OCI-LY1 (cell line): ENCODE measurements at regions not wholly inside any gene's neighbourhood (a gene's known extent, or its start where the extent isn't known, plus 50 kb on each side); places are given as distances from the start of the nearest gene placed in this dataset.

Experiments used
- EZH2 ChIP-seq: fragments of 200-600 bp; sonication (generic), shearing (Covaris generic); IDR thresholded peaks from 2 replicates; pipeline ENCODE4 v1.8.0; 2017; ENCODE audit warnings: borderline replicate concordance, mixed run types, mild to moderate bottlenecking, antibody characterized with exemption, low read length, moderate library complexity, mixed read lengths
- TF ChIP-seq, protein P1 (sequence below): fragments of 200-600 bp; sonication (generic), shearing (Covaris generic); IDR thresholded peaks from 2 replicates; pipeline ENCODE4 v1.5.1; 2017; ENCODE audit warnings: mild to moderate bottlenecking, antibody characterized with exemption, low read length, moderate library complexity, mixed read lengths

DNA sequence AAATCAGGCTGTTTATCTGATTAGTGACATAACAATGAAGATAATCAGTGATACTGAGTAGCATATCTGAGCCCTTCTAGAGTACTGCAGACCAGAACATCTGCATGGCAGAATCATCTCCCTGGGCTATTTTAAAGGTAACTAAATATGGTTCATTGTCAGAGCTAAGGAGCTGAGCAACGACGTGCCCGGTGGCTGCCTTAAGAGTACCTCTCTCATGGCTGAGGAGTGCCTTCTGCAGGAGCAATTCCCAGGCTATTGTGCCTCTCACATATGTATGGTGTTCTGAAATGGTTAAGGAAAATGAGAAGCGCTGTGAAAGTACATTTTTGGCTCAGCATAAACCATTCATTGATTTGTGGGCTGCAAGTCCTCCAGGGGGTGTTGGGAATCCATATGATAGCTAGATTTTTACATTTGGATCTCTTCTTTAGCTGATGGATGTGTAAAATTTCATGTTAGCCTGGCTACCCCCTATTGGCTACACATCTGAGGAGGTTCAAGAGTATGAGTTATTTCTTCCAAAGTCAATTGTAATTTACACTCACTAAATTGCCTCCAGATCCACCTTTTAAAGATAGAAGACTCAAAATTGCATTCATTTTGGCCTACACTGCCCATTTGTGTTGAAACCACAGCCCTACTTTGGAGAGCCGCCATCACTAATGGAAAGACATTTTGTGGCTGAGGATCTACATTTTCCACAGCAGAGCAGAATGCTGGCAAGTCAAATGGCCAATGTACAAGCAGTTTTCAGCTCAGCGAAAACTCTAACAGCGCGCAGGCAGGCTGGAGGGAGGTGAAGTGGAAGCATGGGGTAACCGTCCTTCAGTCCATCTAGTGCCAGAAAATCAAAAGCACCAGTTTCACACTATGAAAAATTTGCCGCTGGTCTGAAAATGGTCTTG is 198.0 kb downstream of the SIM1 start:
- TF ChIP-seq, protein P1, sequence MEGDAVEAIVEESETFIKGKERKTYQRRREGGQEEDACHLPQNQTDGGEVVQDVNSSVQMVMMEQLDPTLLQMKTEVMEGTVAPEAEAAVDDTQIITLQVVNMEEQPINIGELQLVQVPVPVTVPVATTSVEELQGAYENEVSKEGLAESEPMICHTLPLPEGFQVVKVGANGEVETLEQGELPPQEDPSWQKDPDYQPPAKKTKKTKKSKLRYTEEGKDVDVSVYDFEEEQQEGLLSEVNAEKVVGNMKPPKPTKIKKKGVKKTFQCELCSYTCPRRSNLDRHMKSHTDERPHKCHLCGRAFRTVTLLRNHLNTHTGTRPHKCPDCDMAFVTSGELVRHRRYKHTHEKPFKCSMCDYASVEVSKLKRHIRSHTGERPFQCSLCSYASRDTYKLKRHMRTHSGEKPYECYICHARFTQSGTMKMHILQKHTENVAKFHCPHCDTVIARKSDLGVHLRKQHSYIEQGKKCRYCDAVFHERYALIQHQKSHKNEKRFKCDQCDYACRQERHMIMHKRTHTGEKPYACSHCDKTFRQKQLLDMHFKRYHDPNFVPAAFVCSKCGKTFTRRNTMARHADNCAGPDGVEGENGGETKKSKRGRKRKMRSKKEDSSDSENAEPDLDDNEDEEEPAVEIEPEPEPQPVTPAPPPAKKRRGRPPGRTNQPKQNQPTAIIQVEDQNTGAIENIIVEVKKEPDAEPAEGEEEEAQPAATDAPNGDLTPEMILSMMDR = no peak
- TF ChIP-seq EZH2 = no peak
